HL-60 (cell line): ENCODE measurements at regions not wholly inside any gene's neighbourhood (a gene's known extent, or its start where the extent isn't known, plus 50 kb on each side); places are given as distances from the start of the nearest gene placed in this dataset.
A peak's percentile ranks its signal among the peaks of the same experiment; 100 is the strongest.
"Not testable (repeated sequence)": the region's sequence is repeated elsewhere in the genome, so short reads cannot be mapped to it uniquely, and the experiment has no call there.

Experiments
- DNase-seq, 2 experiments: peaks; one replicate each; pipeline ENCODE4 v3.0.0-alpha.2; 2010 to 2020; ENCODE audit warnings: low read depth in 1 of 2, low spot score in 1 of 2
- H3K27ac ChIP-seq: fragments of 250-450 bp; sonication (Bioruptor Pico); replicated peaks from 2 replicates; pipeline ENCODE4 v1.5.1; 2020; ENCODE audit warnings: mild to moderate bottlenecking, moderate library complexity
- H3K27me3 ChIP-seq: fragments of 250-450 bp; sonication (Bioruptor Pico); 2 replicates; pipeline ENCODE4 v1.5.1; 2021; ENCODE audit warnings: mild to moderate bottlenecking, moderate library complexity; ENCODE audit not compliant: insufficient read depth, poor library complexity, severe bottlenecking
- H3K4me3 ChIP-seq: replicated peaks from 2 replicates; pipeline ENCODE4 v1.5.1; 2011; ENCODE audit warnings: mild to moderate bottlenecking, control low read depth, low read length; ENCODE audit not compliant: insufficient read depth
- GABPA ChIP-seq: IDR thresholded peaks from 2 replicates; pipeline ENCODE4 v1.6.1; 2012; ENCODE audit warnings: low read depth
- POLR2AphosphoS5 ChIP-seq: IDR thresholded peaks from 2 replicates; pipeline ENCODE4 v1.6.1; 2012; ENCODE audit warnings: low read depth
- REST ChIP-seq: IDR thresholded peaks from 2 replicates; pipeline ENCODE4 v1.6.1; 2012; ENCODE audit warnings: low read depth; ENCODE audit not compliant: insufficient replicate concordance
- SPI1 ChIP-seq: IDR thresholded peaks from 2 replicates; pipeline ENCODE4 v1.6.1; 2012; ENCODE audit warnings: low read depth, mild to moderate bottlenecking, borderline replicate concordance
- TF ChIP-seq, protein P1 (sequence below): IDR thresholded peaks from one replicate; pipeline ENCODE4 v1.5.1; 2011; ENCODE audit warnings: low read length, control low read depth, inconsistent platforms; ENCODE audit not compliant: insufficient read depth

DNA sequence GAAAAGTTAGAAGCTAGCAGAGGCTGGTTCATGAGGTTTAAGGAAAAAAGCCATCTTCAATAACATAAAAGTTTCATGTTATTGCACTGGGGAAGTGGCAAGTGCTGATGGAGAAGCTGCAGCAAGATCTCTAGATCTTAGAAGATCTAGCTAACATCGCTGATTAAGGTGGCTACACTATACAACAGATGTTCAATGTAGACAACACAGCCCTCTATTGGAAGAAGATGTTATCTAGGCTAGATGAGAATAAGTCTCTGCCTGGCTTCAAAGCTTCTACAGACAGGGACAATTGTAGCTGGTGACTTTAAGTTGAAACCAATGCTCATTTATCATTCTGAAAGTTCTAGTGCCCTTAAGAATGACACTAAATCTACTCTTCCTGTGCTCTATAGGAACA, 310.3 kb downstream of the KLF13 start:
- not testable (repeated sequence) for H3K4me3 ChIP-seq, DNase-seq, H3K27me3 ChIP-seq, H3K27ac ChIP-seq

DNA sequence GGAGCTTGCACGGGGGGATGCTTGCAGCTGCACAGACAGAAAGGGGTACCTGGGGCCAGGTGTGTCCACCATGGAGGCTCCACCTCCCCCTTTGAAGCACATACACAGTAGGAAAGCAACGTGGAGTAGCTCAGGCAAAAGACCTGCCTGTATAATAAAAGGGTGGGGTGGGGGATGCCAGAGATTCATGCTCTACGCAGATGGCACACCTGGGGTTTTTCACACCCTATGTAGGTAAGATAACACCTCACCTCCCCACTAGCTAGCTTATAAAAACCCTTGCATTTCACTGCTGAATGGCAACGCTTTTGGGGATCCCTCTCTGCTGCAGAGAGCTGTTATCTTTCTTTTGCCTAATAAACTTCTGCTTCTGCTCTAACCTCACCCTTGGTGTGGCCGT, 317.3 kb downstream of the KLF13 start:
- not testable (repeated sequence) for H3K27me3 ChIP-seq, H3K27ac ChIP-seq, H3K4me3 ChIP-seq, DNase-seq

- H3K4me3 ChIP-seq, H3K27me3 ChIP-seq, H3K27ac ChIP-seq, DNase-seq: not testable (repeated sequence)
These were observed 318.1 kb downstream of the KLF13 start for GRCh38 chr15:31644761-31645160.

- H3K4me3 ChIP-seq, DNase-seq, H3K27me3 ChIP-seq, H3K27ac ChIP-seq: not testable (repeated sequence)
- peak; percentile 57; the same call in 1 of the 2 replicates for TF ChIP-seq SPI1
These were observed 320.7 kb downstream of the KLF13 start for GRCh38 chr15:31647337-31647826.

GRCh38 chr15:31649634-31650033, 323.0 kb downstream of the KLF13 start:
- not testable (repeated sequence) for H3K27ac ChIP-seq

GRCh38 chr15:31650055-31650701, 323.5 kb downstream of the KLF13 start:
- DNase-seq, result peak in 1 of 2 experiments; percentile 17
- not testable (repeated sequence) for H3K27me3 ChIP-seq, H3K27ac ChIP-seq, H3K4me3 ChIP-seq

More at GRCh38 chr15:31649634-31650033, 323.0 kb downstream of the KLF13 start:
- H3K27me3 ChIP-seq, H3K4me3 ChIP-seq, DNase-seq: not testable (repeated sequence)

GRCh38 chr15:31656915-31657314, 330.3 kb downstream of the KLF13 start:
- not testable (repeated sequence) for H3K27me3 ChIP-seq, H3K4me3 ChIP-seq, H3K27ac ChIP-seq, DNase-seq

- no peak for DNase-seq
- Histone ChIP-seq H3K27ac (no peak overlapping the region), H3K4me3 (no peak overlapping the region), H3K27me3 (no peaks in the 10 kb centered on the region)
- TF ChIP-seq SPI1 (no peak), POLR2AphosphoS5 (no peak), REST (no peak), GABPA (no peak)
- TF ChIP-seq, protein P1, sequence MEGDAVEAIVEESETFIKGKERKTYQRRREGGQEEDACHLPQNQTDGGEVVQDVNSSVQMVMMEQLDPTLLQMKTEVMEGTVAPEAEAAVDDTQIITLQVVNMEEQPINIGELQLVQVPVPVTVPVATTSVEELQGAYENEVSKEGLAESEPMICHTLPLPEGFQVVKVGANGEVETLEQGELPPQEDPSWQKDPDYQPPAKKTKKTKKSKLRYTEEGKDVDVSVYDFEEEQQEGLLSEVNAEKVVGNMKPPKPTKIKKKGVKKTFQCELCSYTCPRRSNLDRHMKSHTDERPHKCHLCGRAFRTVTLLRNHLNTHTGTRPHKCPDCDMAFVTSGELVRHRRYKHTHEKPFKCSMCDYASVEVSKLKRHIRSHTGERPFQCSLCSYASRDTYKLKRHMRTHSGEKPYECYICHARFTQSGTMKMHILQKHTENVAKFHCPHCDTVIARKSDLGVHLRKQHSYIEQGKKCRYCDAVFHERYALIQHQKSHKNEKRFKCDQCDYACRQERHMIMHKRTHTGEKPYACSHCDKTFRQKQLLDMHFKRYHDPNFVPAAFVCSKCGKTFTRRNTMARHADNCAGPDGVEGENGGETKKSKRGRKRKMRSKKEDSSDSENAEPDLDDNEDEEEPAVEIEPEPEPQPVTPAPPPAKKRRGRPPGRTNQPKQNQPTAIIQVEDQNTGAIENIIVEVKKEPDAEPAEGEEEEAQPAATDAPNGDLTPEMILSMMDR, result no peak
These were observed 334.2 kb downstream of the KLF13 start for GRCh38 chr15:31660816-31661215.

- not testable (repeated sequence) for H3K4me3 ChIP-seq, DNase-seq, H3K27me3 ChIP-seq, H3K27ac ChIP-seq
These were observed 339.1 kb downstream of the KLF13 start for GRCh38 chr15:31665732-31666131.

DNA sequence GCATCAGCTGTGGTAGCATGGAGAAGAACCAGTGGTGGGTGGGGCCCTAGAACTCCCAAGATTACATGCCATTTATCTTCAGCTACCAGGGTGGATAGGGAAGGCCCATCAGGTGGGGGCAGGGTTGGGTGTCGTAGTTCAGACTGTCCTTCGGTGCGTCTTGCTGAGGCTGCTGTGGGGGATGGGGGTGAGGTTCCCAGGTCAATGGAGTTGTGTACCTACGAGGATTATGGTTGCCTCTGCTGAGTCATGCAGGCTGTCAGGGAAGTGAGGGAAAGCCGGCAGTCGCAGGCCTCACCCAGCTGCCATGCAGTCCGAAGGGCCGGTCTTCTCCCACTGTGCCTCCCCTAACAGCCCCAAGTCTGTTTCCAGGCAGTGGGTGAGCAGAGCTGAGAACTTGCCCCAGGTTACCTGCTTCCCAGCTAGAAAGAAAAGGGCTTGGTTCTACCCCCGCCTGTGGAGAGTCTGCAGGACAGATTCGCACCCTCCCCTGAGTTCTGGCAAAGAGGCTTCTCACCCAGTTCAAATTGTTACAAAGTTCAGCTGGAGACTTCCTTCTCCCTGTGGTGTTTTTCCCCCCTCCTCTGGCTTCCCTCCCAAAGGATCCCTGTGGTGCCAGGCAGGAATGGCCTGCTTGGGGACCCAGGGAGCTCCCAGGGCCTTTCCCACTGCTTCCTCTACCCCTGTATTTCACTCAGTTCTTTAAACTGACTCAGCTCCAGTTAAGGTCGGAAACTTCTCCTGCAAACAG, 342.7 kb downstream of the KLF13 start:
- H3K27me3 ChIP-seq, DNase-seq, H3K4me3 ChIP-seq, H3K27ac ChIP-seq: not testable (repeated sequence)

DNA sequence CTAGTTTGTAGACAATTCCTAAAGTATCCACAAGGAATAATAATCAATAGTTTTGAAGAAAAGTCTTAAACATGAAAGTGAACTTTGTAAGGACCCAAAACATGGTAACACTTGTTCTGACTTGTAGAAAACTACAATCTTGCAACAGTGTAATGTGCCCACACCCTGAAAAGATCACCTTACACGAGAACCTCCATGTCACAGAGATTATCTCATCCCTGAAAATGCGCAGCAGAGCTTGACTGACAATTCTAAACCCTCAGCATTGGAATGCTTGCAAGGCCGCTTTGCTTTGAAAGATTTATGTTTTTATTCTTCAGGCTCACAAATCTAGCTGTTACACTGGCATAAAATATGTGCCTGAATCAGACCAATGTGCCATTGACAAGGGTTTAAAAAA, 346.6 kb downstream of the KLF13 start:
- not testable (repeated sequence) for DNase-seq, H3K27ac ChIP-seq, H3K27me3 ChIP-seq, H3K4me3 ChIP-seq
